KMS-11 (cell line): ENCODE measurements at regions not wholly inside any gene's neighbourhood (a gene's known extent, or its start where the extent isn't known, plus 50 kb on each side); places are given as distances from the start of the nearest gene placed in this dataset.

Experiments used
- H2AFZ ChIP-seq: fragments of 200-600 bp; sonication (generic); 2 replicates; pipeline ENCODE4 v1.6.1; 2016; ENCODE audit warnings: antibody characterized with exemption, mixed run types, low read depth
- H3K27ac ChIP-seq: fragments of 200-600 bp; sonication (generic); 2 replicates; pipeline ENCODE4 v1.6.1; 2016; ENCODE audit warnings: mild to moderate bottlenecking, mixed run types
- H3K27me3 ChIP-seq: fragments of 200-600 bp; sonication (generic); 2 replicates; pipeline ENCODE4 v1.6.1; 2017; ENCODE audit warnings: mild to moderate bottlenecking, low read depth, mixed run types, moderate library complexity; ENCODE audit not compliant: insufficient read depth
- H3K36me3 ChIP-seq: fragments of 200-600 bp; sonication (generic); 2 replicates; pipeline ENCODE4 v1.6.1; 2017; ENCODE audit warnings: mild to moderate bottlenecking, mixed run types; ENCODE audit not compliant: insufficient read depth
- H3K4me1 ChIP-seq: fragments of 200-600 bp; sonication (generic); 2 replicates; pipeline ENCODE4 v1.6.1; 2016; ENCODE audit warnings: mild to moderate bottlenecking, low read depth, mixed run types; ENCODE audit not compliant: poor library complexity, severe bottlenecking
- H3K4me2 ChIP-seq: fragments of 200-600 bp; sonication (generic); 2 replicates; pipeline ENCODE4 v1.7.0; 2016; ENCODE audit warnings: mild to moderate bottlenecking, mixed run types
- H3K4me3 ChIP-seq: fragments of 200-600 bp; sonication (generic); IDR thresholded peaks from 2 replicates; pipeline ENCODE4 v1.6.1; 2017; ENCODE audit warnings: low read depth, low read length, mixed read lengths; ENCODE audit not compliant: insufficient read depth
- H3K79me2 ChIP-seq: fragments of 200-600 bp; sonication (generic); 2 replicates; pipeline ENCODE4 v1.6.1; 2016; ENCODE audit warnings: low read depth, mixed run types; ENCODE audit not compliant: insufficient read depth
- H3K9ac ChIP-seq: fragments of 200-600 bp; sonication (generic); 2 replicates; pipeline ENCODE4 v1.6.1; 2016; ENCODE audit warnings: mild to moderate bottlenecking, mixed run types
- H4K20me1 ChIP-seq: fragments of 200-600 bp; sonication (generic); 2 replicates; pipeline ENCODE4 v1.6.1; 2016; ENCODE audit warnings: mild to moderate bottlenecking, mixed run types; ENCODE audit not compliant: insufficient read depth
- CTCF ChIP-seq: fragments of 200-600 bp; sonication (generic); conservative IDR thresholded peaks from 2 replicates; pipeline ENCODE4 v1.6.1; 2017; ENCODE audit warnings: low read depth, mild to moderate bottlenecking, antibody characterized with exemption, low read length, moderate library complexity, mixed read lengths

DNA sequence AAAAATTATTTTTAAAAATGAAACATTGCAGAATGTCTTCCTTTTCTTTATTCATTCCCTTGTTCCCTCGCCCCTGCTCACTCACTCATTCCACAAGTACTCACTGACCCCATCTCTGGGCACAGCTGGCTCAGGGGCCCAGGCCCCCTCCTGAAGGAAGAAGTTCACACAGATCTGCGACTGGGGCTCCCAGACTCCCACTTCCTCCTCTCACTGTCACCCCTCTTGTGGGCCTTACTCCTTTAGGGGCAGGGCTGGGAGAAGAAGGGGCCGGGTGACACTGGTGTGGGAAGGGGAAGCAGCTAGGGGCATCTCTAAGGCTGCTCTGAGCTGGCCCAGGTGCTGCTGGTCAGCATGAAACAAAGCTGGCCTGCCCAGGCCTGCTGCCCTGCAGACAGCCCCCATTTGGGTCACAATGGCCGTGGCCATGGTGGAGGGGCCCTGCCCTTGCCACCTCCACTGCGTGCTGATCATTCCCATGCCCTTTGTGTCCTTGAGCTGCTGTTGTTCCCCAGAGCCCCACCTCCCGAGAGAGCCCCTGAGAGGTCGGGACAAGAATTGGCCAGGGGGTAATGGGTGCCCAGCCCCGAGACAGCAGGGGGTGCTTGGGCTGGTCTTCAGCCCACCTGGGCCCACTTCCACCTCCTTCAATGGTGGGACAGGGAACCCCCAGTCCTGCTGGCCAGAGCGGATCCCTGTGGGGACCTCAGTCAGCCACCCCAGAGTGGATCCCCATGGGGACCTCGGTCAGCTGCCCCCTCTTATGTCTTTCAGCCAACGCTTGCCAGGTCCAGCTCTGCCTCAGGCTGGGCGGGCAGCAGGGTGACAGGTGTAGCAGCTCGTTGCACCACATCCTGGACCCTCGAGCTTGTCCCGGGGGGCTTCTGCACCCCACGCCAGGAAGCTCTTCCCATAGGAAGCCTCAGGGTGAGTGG, 212.4 kb upstream of the C14orf180 start:
- TF ChIP-seq CTCF: no peak
- Histone ChIP-seq H3K4me3 (no peak overlapping the region), H4K20me1 (no peaks in the 10 kb centered on the region)

GRCh38 chr14:104367866-104368750, 211.5 kb upstream of the C14orf180 start:
- H3K36me3 ChIP-seq: no peaks in the 10 kb centered on the region
- TF ChIP-seq CTCF: no peak
- H3K4me3 ChIP-seq: no peak overlapping the region
- no peak overlapping the region for H3K4me2 ChIP-seq
- peaks cover 15% of the 10 kb centered on the region; the same call in 1 of the 2 replicates for H3K27me3 ChIP-seq
- H3K9ac ChIP-seq: no peak overlapping the region
- no peaks in the 10 kb centered on the region for H4K20me1 ChIP-seq
- H2AFZ ChIP-seq: no peak overlapping the region
- no peak overlapping the region for H3K27ac ChIP-seq
- H3K4me1 ChIP-seq: no peaks in the 10 kb centered on the region
- H3K79me2 ChIP-seq: no peaks in the 10 kb centered on the region

More for the DNA sequence above, 212.4 kb upstream of the C14orf180 start:
- Histone ChIP-seq H3K9ac (no peak overlapping the region), H3K36me3 (no peaks in the 10 kb centered on the region), H3K27ac (no peak overlapping the region), H2AFZ (no peak overlapping the region), H3K27me3 (peaks cover 15% of the 10 kb centered on the region; the same call in 1 of the 2 replicates), H3K4me2 (no peak overlapping the region), H3K79me2 (no peaks in the 10 kb centered on the region), H3K4me1 (no peaks in the 10 kb centered on the region)

DNA sequence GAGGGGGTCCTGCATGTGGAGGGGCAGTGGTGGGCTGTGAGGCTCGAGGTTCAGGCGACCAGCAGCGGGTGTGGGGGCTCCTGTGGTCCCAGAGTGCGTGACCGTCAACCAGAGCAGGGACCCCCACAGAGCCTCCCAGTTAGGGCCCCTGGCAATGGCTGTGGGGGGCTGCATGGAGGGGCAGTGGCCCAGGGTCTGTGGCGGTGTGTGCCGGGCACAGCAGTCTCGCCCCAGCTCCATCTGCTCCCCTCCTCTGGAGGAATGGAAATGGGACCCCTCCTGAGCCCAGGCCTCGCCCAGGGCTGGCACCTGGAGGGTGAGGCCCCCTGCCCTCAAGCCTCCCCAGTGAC, 210.8 kb upstream of the C14orf180 start:
- Histone ChIP-seq H3K4me1 (no peaks in the 10 kb centered on the region), H4K20me1 (no peaks in the 10 kb centered on the region), H2AFZ (no peak overlapping the region), H3K4me2 (no peak overlapping the region), H3K27ac (no peak overlapping the region), H3K36me3 (no peaks in the 10 kb centered on the region), H3K4me3 (no peak overlapping the region), H3K9ac (no peak overlapping the region), H3K79me2 (no peaks in the 10 kb centered on the region), H3K27me3 (peaks cover 15% of the 10 kb centered on the region; the same call in 1 of the 2 replicates)
- TF ChIP-seq CTCF: no peak

- Histone ChIP-seq H3K79me2 (no peaks in the 10 kb centered on the region), H3K4me1 (no peaks in the 10 kb centered on the region), H3K4me2 (no peak overlapping the region), H2AFZ (no peak overlapping the region), H3K36me3 (no peaks in the 10 kb centered on the region), H4K20me1 (no peaks in the 10 kb centered on the region), H3K27me3 (peaks cover 15% of the 10 kb centered on the region; the same call in 1 of the 2 replicates), H3K27ac (no peak overlapping the region), H3K4me3 (no peak overlapping the region), H3K9ac (no peak overlapping the region)
- no peak for TF ChIP-seq CTCF
These were observed 210.4 kb upstream of the C14orf180 start for GRCh38 chr14:104369208-104369607.
